NCI-H82 (cell line): ENCODE measurements at regions not wholly inside any gene's neighbourhood (a gene's known extent, or its start where the extent isn't known, plus 50 kb on each side); places are given as distances from the start of the nearest gene placed in this dataset.

Experiments
- DNase-seq: peaks from one replicate; lab custom pipeline; 2025; lab: John Stamatoyannopoulos, UW

DNA sequence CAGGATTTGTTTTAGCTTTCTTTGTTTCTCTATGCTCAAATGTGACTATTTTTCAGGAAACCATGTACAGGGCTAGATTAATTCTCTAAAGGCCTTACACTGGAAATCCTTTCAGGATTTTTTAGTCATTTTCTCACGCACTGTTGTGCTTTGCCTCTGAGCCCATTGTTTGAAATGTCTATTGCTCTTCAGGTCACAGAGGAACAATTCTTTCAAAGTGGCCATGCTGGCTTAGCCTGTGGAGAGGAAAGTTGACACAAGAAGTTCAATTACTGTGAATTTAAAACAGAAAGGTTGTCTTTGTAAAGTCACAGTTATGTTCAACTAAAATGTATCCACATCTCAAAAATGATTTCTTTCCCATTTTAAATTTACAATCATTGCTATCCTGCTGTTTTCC is 1071.7 kb upstream of the POT1 start:
- no peak for DNase-seq

DNA sequence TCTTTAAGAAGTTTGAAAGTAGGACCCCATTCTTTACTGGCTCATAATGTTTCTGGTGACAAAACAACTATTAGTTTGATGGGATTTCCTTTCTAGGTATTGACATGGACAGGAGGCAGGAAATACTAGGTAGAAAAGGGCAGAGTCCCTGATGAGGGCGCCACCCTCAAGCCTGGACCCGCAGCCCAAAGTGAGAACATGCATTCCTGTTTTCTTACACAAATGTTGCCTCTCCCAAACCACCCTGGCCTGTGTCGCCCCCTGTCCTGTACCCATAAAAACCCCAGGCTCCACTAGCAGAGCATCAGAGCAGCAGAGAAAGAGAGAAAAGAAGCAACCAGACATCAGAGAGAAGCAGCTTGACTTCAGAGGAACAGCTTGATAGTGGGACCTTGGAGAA is 1055.2 kb upstream of the POT1 start:
- DNase-seq: no peak

DNA sequence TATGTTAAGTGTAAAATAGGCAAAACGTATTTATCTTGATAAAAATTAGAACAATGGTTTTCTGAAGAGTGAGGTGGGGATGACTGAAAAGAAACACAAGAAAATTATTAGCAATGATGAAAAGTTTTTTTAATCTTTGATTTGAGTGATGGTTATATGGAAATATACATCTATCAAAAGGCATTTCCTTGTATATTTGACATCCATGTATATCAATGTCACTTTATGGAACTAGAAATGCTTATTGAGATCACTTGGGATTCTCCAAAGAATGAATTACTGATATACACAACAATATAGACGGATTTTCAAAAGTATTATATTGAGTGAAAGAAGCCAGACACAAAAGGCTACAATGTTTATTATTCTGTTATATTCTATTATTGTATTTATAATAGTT is 1042.0 kb upstream of the POT1 start:
- no peak for DNase-seq

DNA sequence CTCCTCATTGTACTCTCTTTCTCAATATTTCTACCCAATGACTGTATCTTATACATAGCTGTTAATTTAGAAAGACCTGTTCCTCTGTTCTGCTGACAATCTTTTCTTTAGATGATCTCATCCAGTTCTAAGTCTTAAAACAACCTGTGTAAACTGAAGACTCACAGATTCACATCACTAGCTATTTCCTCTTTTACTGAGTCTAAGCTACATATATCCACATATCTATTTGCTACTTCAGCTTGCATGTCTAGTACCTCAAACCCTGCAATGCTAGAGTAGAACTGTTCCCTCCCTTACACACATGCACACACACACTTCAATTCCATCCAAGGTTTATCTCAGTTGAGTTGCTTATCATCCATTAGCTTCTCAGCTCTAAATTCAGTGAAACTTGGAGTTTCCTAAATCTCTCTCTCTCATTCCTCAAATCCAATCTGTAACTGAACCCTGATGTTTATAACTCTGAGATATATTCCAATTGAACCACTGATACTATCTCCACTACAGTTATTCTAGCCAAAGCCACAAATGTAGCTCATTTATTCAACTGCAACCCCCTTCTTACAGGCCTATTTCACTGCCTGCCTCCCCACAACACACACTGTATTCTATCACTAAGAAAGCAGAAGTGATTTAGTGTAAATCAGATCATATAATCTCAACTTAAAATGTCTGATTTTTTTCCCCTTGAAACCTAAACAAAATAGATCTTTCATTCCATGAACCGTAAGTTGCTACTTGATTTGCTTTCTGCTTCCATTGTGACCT is 1036.8 kb upstream of the POT1 start:
- no peak for DNase-seq

DNA sequence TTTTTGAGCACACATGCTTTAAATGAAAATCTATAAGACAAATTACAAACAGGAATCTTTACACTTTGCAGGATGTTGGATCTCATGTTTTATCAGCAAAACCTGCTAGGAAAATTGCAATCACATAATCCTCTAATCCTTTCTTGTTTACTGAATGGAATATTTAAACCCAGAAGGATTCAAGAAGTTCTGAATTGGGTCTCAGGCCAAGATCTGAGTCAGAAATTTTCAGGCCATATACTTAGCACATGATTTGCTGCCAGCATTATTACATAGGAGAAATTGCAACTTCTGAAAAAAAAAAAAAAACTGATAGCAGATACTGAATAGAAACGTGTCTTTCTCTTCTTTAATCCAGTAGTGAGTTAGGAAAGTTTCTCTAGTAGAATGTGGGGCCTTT is 1005.3 kb upstream of the POT1 start:
- no peak for DNase-seq

DNA sequence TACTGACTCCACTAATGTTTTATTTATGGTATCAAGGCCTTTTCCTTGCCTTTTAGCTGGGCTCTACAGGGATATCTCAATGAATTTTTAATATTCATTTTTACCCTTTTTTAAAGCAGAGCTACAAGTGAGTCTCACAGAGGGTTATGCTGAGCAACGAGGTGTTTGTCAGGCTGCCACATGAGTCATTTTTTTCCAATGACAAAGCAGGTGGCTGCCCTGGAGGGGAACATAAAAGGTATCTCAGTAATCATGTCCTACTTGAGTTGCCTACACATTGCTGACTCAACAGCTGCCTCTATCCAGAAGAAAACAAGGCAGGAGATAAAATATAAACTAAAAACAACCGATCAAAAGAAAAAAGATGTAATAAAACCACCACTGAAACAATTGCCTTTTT is 1004.9 kb upstream of the POT1 start:
- DNase-seq: no peak

DNA sequence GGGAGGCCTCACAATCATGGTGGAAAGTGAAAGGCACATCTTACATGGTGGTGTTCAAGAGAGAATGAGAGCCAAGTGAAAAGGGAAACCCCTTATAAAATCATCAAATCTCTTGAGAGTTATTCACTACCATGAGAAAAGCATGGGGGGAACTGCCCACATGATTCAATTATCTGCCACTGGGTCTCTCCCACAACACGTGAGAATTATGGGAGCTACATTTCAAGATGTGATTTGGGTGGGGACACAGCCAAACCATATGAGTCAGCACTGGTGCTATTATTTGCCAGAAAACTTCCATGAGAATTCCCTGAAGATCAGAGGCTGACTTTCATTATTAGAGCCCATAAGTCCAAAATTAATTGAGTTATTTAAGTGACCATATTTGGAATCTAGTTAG is 1001.2 kb upstream of the POT1 start:
- DNase-seq: no peak

DNA sequence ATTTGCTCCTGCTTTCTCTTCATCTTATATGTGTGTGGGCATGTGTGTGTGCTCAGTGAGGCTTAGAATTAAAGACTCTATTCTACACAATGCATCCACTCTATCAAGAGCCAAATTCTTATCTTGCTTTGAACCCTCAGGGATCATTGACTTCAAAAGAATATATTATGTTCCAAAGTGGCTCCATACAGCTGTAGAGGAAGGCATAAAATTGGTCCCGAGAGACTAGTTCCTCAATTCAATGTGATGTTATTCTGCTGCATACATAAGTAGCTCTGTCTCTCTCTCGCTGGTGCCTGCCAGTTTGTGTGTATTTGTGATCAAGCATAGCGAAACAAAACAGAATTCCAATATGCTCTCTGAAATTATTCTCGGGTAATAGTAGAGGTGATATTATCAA is 997.9 kb upstream of the POT1 start:
- no peak for DNase-seq

DNA sequence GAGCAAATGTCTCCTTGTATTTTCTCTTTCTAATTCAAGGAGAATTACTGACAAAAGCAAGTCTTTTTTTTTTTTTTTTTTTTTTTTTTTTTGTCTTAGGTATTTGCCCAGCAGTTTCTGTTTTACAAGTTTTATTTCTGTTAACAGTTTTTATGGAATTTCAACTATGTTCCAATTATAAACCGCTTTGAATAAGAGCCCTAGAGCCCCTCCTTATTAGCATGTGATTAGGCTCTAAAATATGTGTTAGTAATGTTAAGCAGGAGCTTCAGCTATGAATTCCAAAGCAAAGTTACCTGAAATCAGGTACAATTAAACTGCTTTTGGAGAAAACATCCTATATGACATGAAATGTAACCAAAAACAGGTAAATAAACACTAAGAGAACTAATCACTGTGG is 997.0 kb upstream of the POT1 start:
- DNase-seq: no peak

DNA sequence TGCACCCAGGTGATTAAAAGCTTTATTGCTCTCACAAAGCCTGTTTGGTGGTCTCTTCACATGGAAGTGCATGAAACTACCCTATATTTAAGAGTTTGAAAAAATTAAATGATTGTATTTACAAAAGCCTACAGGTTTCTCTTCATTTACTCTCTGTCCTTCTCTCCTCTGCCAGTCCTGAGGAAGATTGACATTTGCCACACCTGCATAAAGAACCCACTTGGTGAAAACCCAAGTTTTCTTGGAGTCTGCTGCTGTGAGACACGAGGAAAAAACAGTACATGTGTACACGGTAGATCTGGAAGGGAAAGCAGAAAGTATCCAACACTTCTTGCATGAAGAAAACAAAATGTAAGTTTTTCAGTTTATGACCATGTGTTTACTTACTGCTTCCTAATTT is 994.4 kb upstream of the POT1 start:
- DNase-seq: no peak

DNA sequence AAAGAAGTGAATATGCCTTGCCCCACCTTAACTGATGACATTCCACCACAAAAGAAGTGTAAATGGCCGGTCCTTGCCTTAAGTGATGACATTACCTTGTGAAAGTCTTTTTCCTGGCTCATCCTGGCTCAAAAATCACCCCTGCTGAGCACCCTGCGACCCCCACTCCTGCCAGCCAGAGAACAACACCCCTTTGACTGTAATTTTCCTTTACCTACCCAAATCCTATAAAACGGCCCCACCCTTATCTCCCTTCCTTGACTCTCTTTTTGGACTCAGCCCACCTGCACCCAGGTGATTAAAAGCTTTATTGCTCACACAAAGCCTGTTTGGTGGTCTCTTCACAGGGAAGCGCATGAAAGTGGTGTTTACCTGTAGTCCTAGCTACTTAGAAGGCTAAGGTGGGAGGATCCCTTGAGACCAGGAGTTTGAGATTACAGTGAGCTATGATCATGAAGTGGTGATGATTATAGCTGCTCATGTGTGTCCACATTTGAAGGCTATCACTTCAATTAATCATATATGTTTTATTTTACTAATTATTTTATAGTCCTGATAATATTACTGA is 985.8 kb upstream of the POT1 start:
- peak; percentile 6 for DNase-seq

DNA sequence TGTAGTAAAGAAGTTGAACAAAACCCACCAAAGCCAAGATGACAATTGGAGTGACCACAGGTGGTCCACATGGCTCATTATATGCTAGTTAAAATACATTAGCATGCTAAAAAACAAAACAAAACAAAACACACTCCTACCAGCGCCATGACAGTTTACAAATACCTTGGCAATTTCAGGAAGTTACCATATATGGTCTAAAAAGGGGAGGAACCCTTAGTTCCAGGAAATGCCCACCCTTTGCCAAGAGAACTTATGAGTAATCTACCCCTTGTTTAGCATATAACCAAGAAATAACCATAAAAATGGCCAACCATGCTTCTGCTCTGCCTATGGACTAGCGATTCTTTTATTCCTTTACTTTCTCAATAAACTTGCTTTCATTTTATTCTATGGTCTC is 979.1 kb upstream of the POT1 start:
- DNase-seq: no peak

DNA sequence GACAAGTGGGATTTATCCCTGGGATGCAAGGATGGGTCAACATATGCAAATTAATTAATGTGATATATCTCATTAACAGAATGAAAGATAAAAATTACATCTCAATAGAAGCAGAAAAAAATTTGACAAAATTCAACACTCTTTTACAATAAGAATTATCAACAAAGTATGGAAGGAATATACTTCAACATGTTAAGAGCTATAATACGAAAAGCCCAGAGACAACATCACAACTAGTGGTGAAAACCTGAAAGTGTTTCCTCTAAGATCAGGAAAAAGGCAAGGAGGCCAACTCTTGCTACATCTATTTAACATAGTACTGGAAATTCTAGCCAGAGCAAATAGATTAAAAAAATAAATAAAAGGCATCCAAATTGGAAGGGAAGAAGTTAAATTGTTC is 970.0 kb upstream of the POT1 start:
- no peak for DNase-seq

DNA sequence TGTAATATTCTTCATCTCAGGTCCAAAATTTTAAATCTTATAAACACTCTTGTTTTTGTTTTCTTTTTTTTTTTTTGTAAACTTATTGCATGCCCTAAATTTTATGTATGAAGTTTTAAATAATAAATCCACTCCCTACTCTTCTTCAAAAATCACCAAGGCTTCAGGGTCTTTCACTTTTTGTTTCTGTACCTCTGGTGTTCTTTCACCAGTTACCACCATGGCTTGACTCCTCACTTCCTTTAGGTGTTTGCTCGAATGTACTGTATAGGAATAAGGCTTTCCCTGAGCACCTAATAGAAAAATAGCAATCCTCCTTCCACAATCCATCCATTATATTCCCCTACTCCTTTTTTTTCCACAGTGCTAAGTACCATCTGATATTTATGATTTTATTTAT is 962.8 kb upstream of the POT1 start:
- DNase-seq: peak; percentile 7

DNA sequence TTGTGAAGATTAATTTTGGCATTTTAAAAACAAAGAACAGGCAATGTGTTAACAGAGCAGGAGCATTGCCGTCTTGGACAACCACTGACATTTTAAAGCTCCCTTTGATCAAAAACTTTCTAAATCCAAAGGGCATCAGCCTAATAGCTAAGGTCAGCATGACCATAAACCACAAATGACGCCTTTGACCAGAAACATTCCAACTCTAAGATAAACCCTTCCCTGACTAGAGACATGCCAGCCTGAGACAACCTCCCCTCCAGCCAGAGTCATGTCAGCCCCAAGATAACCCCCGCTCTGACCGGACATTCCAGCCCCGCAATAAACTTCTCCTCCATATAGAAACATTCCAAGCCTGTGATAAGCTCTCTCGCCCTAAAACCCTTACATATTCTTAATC is 949.4 kb upstream of the POT1 start:
- no peak for DNase-seq

DNA sequence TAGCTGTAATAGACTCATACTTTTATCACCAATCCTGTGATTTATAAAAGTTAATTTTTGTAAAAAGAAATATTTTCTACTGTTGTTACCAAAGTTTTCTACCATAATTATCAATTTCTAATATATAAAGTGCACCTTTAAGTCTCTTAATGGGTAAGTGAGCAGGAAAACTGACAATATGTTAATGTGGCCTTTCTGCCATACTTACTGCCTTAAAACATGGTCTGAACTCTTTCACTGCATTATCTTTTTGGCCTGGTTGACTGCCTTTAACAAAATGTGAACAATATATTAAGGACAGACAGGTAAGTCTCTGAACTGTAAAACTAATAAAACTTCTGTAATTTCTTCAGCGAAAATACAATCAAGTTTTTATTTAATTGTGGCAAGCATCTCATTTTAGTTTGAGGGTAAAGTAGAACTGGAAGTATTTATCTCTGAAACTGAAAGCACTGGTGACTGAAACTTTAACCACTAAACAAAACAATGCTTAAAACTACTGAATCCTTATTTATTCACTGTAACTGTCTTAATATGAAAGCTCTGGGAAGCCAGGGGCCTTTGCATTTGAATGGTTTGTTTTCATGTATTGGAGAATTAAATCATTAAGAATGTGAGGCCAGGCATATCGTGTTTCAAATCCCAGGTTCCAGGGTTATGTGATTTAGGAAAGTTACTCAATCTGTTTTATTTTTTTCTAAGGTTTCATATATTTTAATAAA is 948.8 kb upstream of the POT1 start:
- no peak for DNase-seq

DNA sequence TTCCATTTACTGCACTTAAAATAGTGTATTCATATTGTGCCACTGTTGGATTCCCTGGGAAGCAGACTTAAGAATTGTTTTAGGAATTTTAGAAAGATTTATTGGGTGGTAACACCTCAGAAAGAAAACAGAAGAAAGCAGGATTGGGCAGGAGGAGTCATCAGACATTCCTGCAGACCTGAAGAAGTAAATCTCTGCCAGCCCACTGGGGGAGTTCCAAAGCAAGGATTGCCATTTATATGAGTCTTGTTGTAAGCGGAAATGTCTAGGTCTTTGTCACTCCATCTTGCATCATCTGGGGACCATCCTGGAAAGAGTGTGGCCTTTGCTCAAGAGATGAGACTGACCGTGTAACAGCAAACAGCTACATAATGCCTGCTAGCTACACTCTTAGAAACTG is 947.6 kb upstream of the POT1 start:
- no peak for DNase-seq

DNA sequence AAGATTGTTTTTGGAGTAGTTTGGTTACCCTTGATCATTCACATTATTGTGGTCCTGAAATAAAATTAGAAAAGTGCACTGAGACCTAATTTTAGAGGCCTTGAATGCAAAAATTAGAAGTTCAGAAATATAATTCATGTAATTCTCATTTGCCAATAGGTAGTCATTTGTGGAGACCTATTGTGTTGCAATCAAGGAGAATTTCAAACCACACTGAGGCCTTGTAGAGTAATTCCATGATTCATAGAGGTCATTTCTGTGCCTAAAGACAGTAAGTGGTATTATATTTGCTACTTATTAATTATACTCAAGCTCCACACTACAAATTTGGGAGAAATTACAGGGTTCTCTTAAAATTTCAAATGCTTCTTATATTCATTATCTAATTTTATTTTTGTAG is 946.8 kb upstream of the POT1 start:
- no peak for DNase-seq

DNA sequence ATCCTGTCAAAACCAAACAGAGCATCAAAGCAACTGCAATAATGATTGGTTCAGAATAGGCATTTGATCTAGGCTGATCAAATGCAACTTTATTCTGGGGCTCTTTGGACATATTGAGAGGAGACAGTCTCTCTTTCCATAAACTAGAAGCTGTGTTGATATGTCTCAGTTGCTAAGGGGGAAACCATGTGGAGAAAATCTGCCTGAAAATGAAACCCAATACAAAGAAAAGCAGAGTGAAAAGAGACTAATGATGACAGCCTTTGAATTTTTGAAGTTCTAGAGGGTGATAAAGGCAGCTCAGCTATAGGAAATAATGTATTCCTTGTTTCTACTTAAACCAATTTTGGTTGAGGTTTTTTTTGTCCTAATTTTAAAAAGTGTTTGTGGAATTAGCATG is 941.8 kb upstream of the POT1 start:
- no peak for DNase-seq

DNA sequence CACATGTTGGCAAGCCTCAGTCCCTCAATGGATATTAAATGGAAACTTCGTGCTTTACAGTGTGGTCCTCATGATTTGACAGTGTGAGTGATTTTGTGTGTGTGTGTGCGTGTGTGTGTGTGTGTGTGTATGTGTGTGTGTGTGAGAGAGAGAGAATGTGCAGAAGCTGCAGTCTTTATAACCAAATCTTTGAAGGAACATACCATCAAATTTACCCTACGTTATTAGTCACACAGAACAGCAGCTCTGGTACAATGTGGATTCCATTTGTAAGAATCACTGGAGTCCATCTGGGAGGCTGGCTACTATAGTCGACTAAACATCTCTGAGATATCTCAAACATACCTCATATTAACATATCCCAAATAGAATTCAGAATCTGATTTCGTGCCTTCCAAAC is 928.0 kb upstream of the POT1 start:
- DNase-seq: no peak

DNA sequence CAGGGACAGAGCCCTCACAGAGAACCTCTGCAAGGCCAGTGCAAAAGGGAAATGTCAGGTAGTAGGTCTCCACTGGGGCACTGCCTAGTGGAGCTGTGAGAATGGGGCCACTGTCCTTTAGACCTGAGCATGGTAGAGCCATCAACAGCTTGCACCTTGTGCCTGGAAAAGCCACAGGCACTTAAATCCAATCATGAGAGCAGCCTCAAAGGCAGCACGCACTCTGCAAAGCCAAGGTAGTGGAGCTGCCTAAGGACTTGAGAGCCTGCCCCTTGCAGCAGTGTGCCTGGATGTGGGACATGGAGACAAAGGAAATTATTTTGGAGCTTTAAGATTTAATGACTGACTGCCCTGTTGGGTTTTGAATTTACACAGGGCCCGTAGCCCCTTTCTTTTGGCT is 918.5 kb upstream of the POT1 start:
- DNase-seq: no peak

DNA sequence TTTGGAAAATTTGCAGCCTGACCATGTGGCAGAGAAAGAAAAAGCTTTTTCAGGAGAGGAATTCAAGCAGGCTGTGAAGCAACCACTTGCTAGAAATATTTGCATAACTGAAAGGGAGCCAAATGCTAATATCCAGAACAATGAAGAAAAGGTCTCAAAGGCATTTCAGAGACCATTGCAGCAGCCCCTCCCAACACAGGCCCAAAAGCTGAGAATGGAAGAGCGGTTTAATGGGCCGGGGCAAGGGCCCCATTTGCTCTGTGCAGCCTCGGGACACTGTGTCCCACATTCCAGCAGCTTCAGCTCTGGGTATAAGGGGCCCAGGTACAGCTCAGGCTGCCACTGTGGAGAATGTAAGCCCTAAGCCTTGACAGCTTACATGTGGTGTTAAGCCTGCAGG is 918.1 kb upstream of the POT1 start:
- DNase-seq: no peak

DNA sequence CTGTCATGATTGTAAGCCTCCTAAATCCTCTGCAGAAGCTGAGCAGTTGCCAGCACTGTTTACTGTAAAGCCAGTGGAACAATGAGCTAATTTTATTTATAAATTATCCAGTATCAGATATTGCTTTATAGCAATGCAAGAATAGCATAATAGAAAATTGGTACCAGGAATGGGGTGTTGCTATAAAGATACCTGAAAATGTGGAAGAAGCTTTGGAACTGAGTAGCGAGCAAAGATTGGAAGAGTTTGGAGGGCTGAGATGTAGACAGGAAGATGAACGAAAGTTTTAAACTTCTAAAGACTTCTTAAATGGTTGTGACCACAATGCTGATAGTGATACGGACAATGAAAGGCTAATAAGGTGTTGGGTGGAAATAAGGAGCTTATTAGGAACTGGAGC is 917.4 kb upstream of the POT1 start:
- DNase-seq: no peak

DNA sequence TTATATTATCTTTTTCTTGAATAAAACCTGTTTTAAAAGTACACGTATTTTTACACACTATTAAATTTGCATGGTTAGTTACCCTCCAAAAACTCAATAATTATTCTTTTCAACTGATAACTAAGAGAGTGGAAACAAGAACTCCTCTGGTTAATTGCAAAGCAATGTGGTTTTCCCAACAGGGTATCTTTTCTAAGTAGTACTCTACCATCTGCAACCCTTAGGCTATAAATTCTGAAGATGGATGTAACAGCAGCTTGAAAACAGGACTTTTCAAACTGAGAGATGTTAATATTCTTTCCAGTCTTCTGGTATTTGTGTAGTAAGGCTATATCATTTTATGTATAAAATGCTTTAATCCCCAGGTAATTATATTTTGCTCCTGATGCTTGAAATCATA is 916.1 kb upstream of the POT1 start:
- no peak for DNase-seq
